NCI-H1694 (cell line): ENCODE measurements at regions not wholly inside any gene's neighbourhood (a gene's known extent, or its start where the extent isn't known, plus 50 kb on each side); places are given as distances from the start of the nearest gene placed in this dataset.
"Not testable (repeated sequence)": the region's sequence is repeated elsewhere in the genome, so short reads cannot be mapped to it uniquely, and the experiment has no call there.

ENCODE experiments used
- DNase-seq: peaks from one replicate; lab custom pipeline; 2025; lab: John Stamatoyannopoulos, UW

DNA sequence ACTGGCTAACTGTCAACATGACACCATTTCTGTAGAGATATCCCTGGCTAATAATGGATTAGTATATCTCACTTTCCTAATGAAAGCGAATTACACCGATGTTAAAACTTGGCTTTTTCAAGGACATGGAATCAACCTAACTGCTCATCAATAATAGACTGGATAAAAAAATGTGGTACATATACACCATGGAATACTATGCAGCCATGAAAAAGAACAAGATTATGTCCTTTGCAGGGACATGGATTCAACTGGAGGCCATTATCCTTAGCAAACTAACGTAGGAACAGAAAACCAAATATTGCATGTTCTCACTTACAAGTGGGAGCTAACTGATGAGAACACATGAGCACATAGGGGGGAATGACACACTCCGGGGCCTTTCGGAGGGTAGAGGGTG is 62.6 kb downstream of the ZIC1 start:
- no peak for DNase-seq

DNA sequence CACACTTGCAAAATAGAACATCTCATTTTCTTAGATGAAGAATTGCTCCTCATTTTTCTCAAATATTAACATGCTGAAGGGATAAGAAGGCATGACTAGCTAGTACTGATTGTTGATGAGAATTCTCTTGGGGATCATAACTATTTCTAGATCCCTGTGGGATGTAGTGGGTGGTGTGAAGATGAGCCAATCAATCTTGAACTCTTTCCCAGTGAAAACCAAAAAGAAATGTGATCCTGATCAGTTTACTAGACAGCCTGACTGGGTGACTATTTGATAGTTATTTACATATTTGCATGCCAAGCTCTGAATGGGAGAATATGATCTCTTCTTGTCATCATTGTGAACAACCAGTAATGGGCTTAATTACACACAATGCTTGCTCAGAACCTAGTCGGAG is 63.7 kb downstream of the ZIC1 start:
- no peak for DNase-seq

DNA sequence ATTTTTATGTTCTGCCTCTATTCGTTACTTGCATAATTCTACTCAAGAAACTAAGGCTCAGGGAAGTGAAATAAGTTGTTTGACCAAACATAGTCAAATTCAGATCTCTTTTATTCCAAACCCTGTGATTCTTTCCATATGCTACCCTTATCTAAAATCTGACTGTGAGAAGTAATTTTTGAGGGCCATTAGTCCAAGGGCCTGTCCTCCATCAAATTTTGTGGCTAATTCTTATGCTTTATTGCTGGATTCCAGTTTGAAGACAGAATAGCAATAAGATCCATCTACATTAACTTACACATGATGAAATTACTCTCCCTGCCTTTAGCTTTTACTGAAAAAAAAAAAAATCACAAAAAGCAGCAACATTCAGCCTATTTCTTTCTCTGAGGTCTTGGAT is 74.0 kb downstream of the ZIC1 start:
- no peak for DNase-seq

DNA sequence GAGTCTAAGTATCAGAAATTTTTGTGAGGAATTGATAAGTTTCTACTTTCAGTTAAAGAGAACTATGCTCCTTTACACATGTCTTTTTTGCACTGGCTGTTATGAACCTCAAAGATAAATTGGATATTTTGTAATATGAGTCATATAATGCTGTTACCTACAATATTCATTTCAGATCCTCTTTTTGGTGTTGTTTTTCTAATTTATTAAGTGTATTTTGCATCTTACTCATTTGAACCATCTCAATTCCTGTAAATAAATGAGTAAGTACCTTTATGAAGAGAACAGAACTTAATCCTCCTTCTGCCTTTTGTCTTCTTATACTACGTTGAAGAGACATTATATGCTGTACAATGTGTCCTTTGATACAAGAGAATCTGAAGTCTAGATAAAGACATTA is 74.4 kb downstream of the ZIC1 start:
- DNase-seq, result no peak

DNA sequence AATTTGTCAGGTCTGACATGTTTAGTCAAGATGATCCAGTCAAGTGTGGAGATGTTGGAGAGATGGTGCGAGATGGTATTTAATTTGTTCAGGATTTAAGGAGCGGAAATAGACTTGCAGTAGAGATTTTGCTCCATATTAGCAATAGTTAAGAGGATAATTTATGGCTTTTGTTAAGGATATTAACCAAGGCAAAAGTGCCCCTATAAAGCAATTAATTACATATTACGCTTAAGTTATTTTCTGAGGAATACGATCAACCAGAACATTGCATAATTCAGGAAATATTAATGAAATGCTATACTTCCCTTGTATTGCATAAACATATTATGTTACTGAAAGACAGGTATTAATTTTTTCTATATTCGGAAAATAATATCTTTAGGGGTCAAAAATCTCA is 83.9 kb downstream of the ZIC1 start:
- DNase-seq, result no peak

DNA sequence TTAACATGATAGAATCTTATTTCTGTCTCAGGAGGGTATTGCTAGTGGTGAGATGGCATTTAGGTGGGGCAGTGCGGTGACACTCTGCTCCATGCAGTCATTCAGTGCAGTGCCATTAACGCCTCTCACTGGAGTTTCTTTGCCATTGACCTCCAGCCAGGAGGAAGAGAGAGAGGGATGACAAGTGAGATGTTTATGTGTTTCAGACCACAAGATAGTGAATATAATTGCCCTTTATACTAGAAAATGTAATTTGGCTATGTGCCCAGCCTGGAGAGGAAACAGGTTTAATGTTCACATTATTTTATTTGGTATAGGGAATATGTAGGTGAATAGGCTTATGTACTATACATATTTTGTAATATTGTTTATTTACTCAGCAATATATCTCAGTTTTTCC is 84.5 kb downstream of the ZIC1 start:
- no peak for DNase-seq

DNA sequence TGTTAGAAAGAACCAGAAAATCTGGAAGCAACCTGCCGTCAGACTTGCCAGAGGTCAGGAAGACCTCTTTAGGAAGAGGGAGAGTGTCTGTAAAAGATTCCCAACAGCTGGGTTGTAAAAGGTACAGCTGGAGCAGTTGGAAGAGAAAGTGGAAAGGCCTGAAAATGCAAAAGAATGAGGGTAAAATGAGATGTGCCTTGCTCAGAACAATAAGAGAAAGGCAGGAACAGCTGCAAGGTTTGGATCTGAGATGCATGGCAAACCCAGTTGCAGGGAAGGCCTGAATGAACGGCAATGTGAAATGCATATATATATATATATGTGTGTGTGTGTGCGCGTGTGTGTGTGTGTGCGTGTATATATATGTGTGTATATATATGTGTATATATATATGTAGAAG is 88.1 kb downstream of the ZIC1 start:
- DNase-seq, result no peak

DNA sequence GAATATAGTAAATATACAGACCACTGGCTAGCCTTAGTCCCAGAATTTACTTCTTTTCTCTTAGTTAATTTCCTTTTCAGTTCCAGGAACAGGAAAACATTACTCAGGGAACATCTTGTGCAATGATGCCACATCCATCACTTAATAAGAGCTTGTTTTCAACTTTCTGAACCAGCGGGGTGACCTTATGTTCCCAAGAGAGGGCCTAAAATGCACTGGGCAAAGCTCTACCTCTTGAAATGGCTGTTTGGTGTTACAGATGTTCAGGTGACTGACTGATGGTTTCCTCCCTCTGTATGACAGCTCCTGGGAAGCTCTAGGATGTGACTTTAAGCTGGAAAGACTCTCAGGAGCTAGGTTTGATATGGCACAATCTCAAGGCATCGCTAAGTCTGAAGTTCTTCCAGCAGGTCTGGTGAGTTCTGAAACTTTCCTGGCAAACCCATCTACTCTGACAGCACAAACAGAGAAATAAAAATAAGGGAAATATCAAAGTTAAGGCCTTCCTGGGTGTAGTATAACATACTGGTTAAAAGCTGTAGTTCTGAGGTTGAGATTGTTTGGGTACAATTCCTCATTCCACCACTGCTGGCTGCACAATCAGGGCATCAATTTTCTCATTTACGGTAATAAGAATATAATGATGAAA is 98.6 kb downstream of the ZIC1 start:
- no peak for DNase-seq

DNA sequence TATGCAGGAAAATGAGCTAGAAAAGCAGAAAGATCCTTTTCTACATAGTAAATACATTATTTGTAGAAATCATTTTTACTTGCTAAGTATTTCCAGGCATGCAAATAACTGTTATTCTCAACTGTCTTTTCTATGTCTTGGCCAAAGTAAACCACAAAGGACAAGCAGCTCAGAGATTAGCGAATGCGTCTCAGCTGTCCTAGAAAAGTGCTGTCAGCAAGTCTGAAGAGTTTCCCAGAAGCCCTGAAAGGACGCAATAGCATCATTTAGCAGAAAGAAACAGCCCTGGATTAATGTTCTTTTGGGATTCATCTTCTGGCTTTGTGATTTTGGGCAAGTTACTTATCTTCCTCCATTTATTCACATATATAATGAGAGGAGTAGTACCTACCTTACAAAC is 100.3 kb downstream of the ZIC1 start:
- DNase-seq, result no peak

DNA sequence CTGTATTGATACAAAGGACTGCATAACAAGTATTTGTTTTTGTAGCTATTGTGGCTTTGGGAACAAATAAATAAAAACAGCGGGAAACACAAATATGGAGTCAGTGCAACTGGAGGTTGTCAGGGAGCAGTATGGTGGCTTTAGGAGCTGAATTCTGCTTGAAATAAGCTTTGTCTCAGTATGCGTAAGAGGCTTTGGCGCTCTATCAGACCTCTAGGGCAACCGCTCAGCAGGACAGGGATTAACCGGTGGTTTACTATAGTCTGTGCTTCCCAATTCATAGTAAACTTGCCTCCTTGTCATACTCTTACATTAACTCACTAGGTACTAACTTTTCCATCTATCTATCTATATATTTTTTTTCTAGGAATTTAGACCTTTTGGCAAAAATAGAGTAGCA is 104.6 kb downstream of the ZIC1 start:
- no peak for DNase-seq

DNA sequence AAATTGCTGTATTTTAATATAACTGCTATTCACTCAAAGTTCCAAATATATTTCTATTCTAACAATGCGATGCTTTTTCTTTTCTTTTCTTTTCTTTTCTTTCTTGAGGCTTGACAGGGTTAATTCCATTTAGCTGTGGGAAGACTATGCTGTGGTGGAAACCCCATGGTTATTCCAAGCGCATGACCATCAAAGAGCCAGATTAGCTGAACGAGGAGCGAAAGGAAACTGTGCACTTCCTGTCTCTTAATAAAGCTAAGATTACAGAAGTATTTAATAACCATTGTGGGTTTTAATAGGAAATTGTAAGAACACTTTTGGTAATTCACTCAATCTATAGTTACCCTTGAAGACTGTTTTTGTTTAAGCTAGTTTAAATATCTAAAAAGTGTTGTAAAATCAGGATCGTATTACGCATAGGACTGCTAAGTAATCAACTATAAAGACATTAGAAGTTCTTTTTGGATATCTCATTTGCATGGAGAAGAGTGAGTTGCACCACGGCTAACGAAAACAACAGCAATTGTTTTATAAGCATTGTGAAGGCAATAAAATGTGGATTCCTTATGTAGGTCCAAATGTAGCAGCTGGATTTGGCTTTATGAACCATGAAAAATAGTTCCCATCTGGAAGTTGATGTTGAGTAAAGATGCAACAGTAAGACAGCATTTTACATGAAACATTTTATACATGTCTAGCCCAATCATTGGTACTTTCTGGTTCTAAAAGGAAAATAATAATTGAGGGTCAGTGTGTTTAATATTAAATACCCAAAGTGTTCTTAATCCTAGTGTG is 105.4 kb downstream of the ZIC1 start:
- DNase-seq, result no peak

DNA sequence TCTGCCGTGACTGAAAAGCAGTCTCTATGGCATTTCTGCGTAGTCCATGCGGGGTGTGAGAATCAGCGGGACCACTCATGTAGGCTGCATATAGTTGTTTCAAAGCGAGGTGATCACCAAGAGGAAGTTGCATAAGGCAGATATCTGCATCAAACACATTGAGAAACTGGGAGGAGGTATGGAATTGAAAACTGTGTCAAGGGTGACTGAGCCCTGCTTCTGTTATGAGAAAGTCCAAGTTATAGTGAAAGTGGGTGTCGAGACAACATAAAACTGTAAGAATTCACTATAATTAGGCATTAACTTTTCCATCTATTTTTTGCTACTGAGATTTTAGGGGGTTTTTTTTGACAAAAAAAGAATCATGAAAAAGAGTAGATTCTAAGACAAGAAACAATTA is 109.3 kb downstream of the ZIC1 start:
- no peak for DNase-seq

DNA sequence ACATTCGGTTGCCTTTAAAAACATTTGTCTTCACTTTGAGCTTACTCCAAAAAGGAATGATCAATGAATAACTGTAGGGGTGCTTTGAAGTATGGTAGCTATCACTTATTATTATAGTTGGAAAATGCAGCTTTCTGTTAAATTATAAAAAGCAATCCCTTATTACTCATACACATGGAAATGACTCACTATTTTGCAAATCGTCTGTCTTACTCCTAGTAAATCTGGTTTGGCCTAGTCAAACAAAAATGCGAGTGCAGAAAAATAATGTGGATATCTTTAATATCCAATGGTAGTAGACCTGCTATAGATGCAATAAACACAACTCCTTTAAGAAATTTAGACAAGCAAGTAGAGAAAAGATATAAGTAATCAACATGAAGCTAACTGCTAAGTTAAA is 112.5 kb downstream of the ZIC1 start:
- no peak for DNase-seq

DNA sequence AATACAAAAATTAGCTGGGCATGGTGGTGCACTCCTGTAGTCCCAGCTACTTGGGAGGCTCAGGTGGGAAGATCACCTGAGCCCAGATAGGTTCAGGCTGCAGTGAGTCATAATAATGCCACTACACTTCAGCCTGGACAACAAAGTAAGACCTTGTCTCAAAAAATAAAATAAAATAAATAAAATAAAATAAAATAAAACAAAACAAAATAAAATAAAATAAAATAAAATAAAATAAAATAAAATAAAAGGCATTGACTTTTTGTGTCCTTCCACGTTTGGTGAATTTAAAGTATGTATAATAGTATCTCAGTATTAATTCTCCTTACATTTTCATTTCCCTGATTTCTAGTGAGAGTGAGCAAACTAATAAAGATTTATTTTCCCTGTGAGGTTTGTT is 113.6 kb downstream of the ZIC1 start:
- not testable (repeated sequence) for DNase-seq

DNA sequence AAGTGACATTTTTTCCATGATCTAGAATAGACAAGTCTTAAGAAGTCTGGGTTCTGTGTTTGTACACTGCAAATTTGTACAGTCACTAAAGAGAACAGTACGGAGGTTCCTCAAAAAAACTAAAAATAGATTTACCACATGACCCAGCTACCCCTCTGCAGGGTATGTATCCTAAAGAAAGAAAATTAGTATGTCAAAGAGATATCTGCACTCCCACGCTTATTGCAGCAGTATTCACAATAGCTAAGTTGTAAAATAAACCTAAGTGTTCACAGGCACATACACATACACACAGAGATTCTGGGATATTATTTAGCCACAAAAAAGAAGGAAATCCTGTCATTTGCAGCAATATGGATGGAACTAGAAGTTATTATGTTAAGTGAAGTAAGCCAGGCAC is 120.4 kb downstream of the ZIC1 start:
- DNase-seq, result no peak

DNA sequence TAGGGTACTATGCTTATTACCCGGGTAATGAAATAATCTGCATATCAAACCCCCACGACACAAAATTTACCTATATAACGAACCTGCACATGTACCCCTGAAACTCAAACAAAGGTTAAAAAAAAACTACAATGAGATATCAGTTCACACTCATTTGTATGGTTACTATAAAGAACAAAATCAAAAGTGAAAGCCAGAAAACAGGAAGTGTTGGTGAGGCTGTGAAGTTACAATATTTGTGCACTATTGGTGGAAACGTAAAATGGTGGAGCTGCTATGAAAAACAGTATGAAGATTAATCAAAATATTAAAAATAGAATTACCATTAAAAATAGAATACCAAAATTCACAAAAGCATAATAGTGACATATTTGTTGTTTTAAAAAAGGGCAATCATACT is 128.9 kb downstream of the ZIC1 start:
- DNase-seq, result no peak

DNA sequence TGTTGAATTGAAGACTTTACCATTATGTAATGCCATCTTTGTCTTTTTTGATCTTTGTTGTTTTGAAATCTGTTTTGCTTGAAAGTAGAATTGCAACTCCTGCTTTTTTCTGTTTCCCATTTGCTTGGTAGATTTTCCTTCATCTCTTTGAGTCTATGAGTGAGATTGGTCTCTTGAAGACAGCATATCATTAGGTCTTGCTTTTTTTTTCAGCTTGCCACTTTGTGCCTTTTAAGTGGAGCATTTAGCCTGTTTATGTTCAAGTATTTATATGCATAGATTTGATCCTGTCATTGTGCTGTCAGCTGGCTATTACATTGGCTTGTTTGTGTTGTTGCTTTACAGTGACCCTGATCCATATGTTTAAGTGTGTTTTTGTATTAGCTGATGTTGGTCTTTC is 131.8 kb downstream of the ZIC1 start:
- DNase-seq, result no peak

DNA sequence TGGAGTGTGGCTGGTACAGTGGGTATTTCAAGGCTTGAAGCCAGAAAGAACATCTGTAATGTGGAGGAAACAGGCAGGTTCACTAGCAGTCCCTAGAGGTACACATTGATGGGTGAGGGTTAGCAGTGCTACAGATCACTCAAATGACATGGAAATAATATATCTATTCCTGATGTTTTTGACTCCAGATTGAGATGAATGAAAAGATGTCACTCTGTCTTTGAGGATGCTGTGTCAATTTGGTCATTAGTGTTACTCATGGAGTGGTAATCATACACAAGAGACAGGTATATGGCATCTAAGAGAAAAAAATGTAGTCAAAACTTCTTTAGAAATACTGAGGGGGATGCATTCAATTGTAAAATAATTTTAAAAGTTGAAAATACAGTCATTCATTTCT is 135.1 kb downstream of the ZIC1 start:
- DNase-seq, result no peak

DNA sequence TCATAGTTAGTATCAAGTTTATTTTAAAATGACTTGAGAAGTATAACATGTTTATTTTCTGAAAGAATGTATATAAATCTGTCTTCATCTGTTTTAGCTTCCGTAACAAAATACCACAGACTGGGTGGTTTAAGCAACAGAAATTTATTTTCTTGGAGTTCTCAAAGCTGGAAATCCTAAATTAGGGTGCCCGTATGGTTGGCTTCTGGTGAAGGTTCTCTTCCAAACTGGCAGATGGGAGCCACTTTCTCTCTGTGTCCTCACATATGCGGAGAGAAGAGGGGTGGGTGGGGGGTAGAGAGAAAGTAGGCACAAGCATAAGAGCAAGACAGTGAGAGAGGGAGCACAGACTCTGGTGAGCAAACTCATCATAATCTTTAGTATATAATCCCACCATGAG is 142.3 kb downstream of the ZIC1 start:
- no peak for DNase-seq

DNA sequence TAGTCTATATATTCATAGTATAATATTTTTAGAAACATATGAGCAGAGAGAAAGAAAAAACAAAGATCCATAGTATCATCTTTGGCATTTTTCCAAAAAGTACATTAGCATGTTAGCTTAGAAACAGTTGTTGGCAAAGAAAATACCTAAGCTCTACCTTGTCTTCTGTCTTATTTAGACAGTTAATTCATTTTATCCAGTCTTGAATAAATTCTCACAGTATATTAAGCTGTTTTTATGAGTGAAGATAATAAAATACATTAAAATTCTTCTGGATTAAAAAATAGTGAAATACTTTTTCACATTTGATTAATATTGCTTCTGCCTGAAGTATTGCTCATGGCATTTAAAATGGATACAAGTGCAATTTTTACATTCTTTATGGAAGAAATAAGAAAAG is 145.2 kb downstream of the ZIC1 start:
- DNase-seq, result no peak

DNA sequence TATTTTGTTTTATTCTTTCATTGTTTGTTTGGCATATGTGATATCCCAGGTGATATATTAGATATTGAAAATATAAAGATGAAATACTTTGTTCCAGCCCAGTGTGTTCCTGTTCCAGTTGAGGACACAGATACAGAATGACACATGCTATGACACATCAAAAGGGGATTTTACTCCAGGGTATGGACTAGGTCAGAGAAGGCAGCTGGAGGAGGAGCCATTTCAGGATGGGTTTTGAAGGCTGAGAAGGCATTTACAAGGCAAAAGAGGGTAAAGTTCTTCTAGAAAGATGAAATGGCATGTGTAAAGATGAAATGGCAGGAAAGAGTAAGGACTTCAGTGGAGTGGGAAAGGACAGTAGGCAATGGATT is 163.8 kb downstream of the ZIC1 start:
- no peak for DNase-seq

DNA sequence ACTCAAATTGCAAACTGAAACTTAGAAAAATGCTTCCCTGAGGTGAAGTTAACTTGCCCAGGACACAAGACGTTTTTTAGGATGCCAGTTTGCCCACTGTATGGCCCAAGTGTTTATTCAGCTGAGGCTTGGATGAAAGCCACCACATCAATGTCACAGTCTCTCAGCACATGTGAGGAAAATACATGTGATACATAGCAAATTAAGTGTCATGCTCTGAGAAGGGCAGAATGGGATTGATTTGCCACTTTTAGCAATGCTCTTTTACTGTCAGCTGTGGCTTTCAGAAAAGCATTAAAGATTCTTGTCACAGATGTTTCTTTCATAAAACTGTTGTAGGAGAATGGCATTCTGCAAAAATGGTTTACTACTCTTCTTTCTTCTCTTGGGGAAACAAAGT is 165.5 kb downstream of the ZIC1 start:
- no peak for DNase-seq

DNA sequence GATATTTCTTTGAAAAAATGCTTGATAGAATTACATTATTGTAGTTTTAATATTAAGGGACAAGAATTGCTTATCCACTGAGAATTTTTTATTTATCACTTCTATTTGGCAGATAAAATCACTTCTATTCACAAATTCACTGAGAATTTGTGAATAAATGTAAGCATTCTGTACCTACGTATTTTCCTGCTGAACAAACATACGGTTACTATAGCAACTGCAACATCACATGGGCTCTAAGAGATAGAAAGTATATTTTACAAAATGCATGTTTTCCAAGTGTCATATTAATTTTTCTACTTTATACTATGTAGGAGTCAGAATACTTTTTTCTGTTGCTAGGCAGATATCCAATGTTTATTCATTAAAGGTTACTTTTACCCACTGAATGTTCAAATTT is 166.2 kb downstream of the ZIC1 start:
- DNase-seq, result no peak

DNA sequence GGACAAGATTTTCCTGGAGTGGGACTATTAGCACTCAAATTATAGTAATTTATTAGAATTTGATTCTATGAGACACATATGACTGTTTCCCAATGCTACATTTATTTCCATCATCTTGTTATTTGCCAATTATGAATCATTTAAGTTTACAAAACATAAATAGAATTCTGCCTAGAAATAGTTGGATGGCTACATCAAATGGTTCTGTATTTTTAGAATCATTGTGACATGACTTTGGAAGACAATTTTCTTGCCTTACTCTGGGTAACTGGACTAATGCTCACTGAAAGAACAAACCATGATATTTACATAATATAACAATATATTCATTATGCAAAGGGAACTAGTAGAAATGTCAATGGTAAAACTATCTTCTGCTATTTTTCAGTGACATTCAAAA is 173.5 kb downstream of the ZIC1 start:
- no peak for DNase-seq
